CD4-positive, alpha-beta T cell treated with Interleukin-17A for 1 hour (primary cell): ENCODE measurements at regions not wholly inside any gene's neighbourhood (a gene's known extent, or its start where the extent isn't known, plus 50 kb on each side); places are given as distances from the start of the nearest gene placed in this dataset.
"Not testable (repeated sequence)": the region's sequence is repeated elsewhere in the genome, so short reads cannot be mapped to it uniquely, and the experiment has no call there.

Experiments used
- DNase-seq: peaks from one replicate; pipeline ENCODE4 v3.0.0-alpha.2; 2020

- DNase-seq = no peak
Measured at GRCh38 chr4:162938738-162939485, 227.8 kb downstream of the NAF1 start.

- no peak for DNase-seq
Measured at GRCh38 chr4:162935214-162935613, 231.5 kb downstream of the NAF1 start.

- DNase-seq = no peak
Measured at GRCh38 chr4:162931286-162931685, 235.4 kb downstream of the NAF1 start.

GRCh38 chr4:162921178-162921785 is 245.4 kb downstream of the NAF1 start:
- DNase-seq = no peak

GRCh38 chr4:162920649-162921048 is 246.0 kb downstream of the NAF1 start:
- DNase-seq = no peak

GRCh38 chr4:162912482-162912881 is 254.2 kb downstream of the NAF1 start:
- no peak for DNase-seq

- DNase-seq = no peak
Measured at GRCh38 chr4:162911349-162911748, 255.3 kb downstream of the NAF1 start.

GRCh38 chr4:162909952-162910351 is 256.7 kb downstream of the NAF1 start:
- no peak for DNase-seq

GRCh38 chr4:162894387-162894786 is 272.3 kb downstream of the NAF1 start:
- no peak for DNase-seq

- no peak for DNase-seq
Measured at GRCh38 chr4:162891788-162892707, 274.6 kb downstream of the NAF1 start.

- DNase-seq = no peak
Measured at GRCh38 chr4:162878096-162878495, 288.6 kb downstream of the NAF1 start.

GRCh38 chr4:162874748-162875147 is 291.9 kb downstream of the NAF1 start:
- no peak for DNase-seq

- no peak for DNase-seq
Measured at GRCh38 chr4:162871990-162872389, 294.7 kb downstream of the NAF1 start.

- no peak for DNase-seq
Measured at GRCh38 chr4:162869157-162869556, 297.5 kb downstream of the NAF1 start.

- DNase-seq = no peak
Measured at GRCh38 chr4:162866565-162866964, 300.1 kb downstream of the NAF1 start.

- no peak for DNase-seq
Measured at GRCh38 chr4:162865102-162865501, 301.6 kb downstream of the NAF1 start.

GRCh38 chr4:162853788-162854187 is 312.9 kb downstream of the NAF1 start:
- DNase-seq = no peak

GRCh38 chr4:162852642-162853041 is 314.0 kb downstream of the NAF1 start:
- DNase-seq = no peak

GRCh38 chr4:162851241-162851758 is 315.4 kb downstream of the NAF1 start:
- not testable (repeated sequence) for DNase-seq

GRCh38 chr4:162849937-162850336 is 316.8 kb downstream of the NAF1 start:
- no peak for DNase-seq

- DNase-seq = no peak
Measured at GRCh38 chr4:162847945-162848549, 318.6 kb downstream of the NAF1 start.

GRCh38 chr4:162841753-162842152 is 324.9 kb downstream of the NAF1 start:
- DNase-seq = no peak

GRCh38 chr4:162839814-162840213 is 326.9 kb downstream of the NAF1 start:
- DNase-seq = no peak
